Activated CD4-positive, alpha-beta memory T cell treated with anti-CD3 and anti-CD28 coated beads, Interleukin-2, amount 10 ng/mL, durations not matched to agents 7 days and 5 days (primary cell): ENCODE measurements at regions not wholly inside any gene's neighbourhood (a gene's known extent, or its start where the extent isn't known, plus 50 kb on each side); places are given as distances from the start of the nearest gene placed in this dataset.

Experiments used
- CTCF ChIA-PET: fragments of 350-600 bp; sonication (Branson Sonifier 250); formaldehyde crosslinking; loops from one replicate; lab custom pipeline; 2021; ENCODE audit warnings: antibody characterized with exemption, inconsistent platforms; lab: Charles Lee
- POLR2A ChIA-PET: fragments of 350-600 bp; sonication (Branson Sonifier 250); formaldehyde crosslinking; loops from one replicate; lab custom pipeline; 2021; ENCODE audit warnings: antibody characterized with exemption; lab: Charles Lee
- DNase-seq: peaks from one replicate; pipeline ENCODE4 v3.0.0-alpha.2; 2020
- H3K27ac Mint-ChIP-seq: one replicate; pipeline ENCODE4 v1.8.0; 2021; ENCODE audit warnings: mild to moderate bottlenecking, mixed read lengths
- H3K27me3 Mint-ChIP-seq: one replicate; pipeline ENCODE4 v1.8.0; 2021; ENCODE audit warnings: mixed read lengths
- H3K36me3 Mint-ChIP-seq: one replicate; pipeline ENCODE4 v1.8.0; 2021; ENCODE audit warnings: low read depth, mixed read lengths
- H3K4me1 Mint-ChIP-seq: one replicate; pipeline ENCODE4 v1.8.0; 2021; ENCODE audit warnings: mixed read lengths
- H3K4me3 Mint-ChIP-seq: one replicate; pipeline ENCODE4 v1.8.0; 2021; ENCODE audit warnings: mild to moderate bottlenecking, mixed read lengths
- H3K9me3 Mint-ChIP-seq: one replicate; pipeline ENCODE4 v1.8.0; 2021; ENCODE audit warnings: mixed read lengths

- H3K27me3 Mint-ChIP-seq: peaks cover 5% of the 10 kb centered on the region
- ChIA-PET CTCF (no interaction called here), POLR2A (no interaction called here)
- H3K4me1 Mint-ChIP-seq: no peaks in the 10 kb centered on the region
- H3K9me3 Mint-ChIP-seq: no peaks in the 10 kb centered on the region
- DNase-seq: no peak
- H3K4me3 Mint-ChIP-seq: no peak overlapping the region
- H3K36me3 Mint-ChIP-seq: no peaks in the 10 kb centered on the region
- H3K27ac Mint-ChIP-seq: no peak overlapping the region
Measured at GRCh38 chr9:105147110-105147871, 97.2 kb upstream of the SLC44A1 start.

- ChIA-PET POLR2A (no interaction called here), CTCF (no interaction called here)
- Mint-ChIP-seq H3K36me3 (no peaks in the 10 kb centered on the region), H3K27ac (no peak overlapping the region), H3K4me1 (no peaks in the 10 kb centered on the region), H3K27me3 (peaks cover 5% of the 10 kb centered on the region), H3K9me3 (no peaks in the 10 kb centered on the region), H3K4me3 (no peak overlapping the region)
- no peak for DNase-seq
Measured at GRCh38 chr9:105148328-105149006, 96.0 kb upstream of the SLC44A1 start.

- no peaks in the 10 kb centered on the region for H3K27me3 Mint-ChIP-seq
Measured at GRCh38 chr9:105150991-105151685, 93.3 kb upstream of the SLC44A1 start.

GRCh38 chr9:105151686-105151995 lies 92.8 kb upstream of the SLC44A1 start:
- ChIA-PET CTCF (no interaction called here), POLR2A (no interaction called here)
- H3K27me3 Mint-ChIP-seq: no peaks in the 10 kb centered on the region
- no peak for DNase-seq
- H3K4me3 Mint-ChIP-seq: no peak overlapping the region
- H3K36me3 Mint-ChIP-seq: no peaks in the 10 kb centered on the region
- H3K9me3 Mint-ChIP-seq: no peaks in the 10 kb centered on the region
- H3K4me1 Mint-ChIP-seq: no peaks in the 10 kb centered on the region
- H3K27ac Mint-ChIP-seq: no peak overlapping the region

More at GRCh38 chr9:105150991-105151685, 93.3 kb upstream of the SLC44A1 start:
- Mint-ChIP-seq H3K36me3 (no peaks in the 10 kb centered on the region), H3K4me3 (no peak overlapping the region), H3K4me1 (no peaks in the 10 kb centered on the region), H3K27ac (no peak overlapping the region), H3K9me3 (no peaks in the 10 kb centered on the region)
- ChIA-PET POLR2A (no interaction called here), CTCF (no interaction called here)
- no peak for DNase-seq

DNA sequence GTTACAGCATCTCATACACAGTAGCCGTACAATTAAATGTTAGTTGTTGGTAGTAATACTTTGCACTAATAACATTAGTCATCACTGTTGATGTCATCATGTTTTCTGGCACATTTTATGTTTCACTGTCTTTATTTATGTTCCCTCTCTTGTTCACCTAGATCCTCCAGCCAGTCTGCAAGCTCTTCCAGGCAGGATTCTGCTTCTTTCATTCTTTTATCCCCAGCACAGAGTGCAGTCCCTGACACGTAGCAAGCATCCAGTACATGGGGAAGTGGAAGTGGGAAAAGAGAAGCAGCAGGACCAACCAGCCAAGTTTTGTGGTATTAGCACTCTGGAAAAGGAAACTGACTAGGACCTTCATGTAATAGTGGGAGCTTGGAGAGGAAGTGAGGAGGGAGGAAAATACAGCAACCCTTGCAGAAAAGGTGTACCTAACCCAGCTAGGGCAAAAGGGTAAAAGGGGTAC lies 89.7 kb upstream of the SLC44A1 start:
- H3K27ac Mint-ChIP-seq: no peak overlapping the region
- CTCF ChIA-PET: interaction anchor here (1.4 to 6.7 kb wide), 2 partner anchors 261 to 292 kb away, joined by 5 to 58 read pairs; no protein-coding TSS in a partner anchor
- no peak overlapping the region for H3K4me3 Mint-ChIP-seq
- no peaks in the 10 kb centered on the region for H3K9me3 Mint-ChIP-seq
- POLR2A ChIA-PET: no interaction called here
- no peaks in the 10 kb centered on the region for H3K36me3 Mint-ChIP-seq
- DNase-seq: no peak
- H3K4me1 Mint-ChIP-seq: no peaks in the 10 kb centered on the region
- H3K27me3 Mint-ChIP-seq: no peaks in the 10 kb centered on the region

- Mint-ChIP-seq H3K4me3 (no peak overlapping the region), H3K27ac (no peak overlapping the region), H3K9me3 (no peaks in the 10 kb centered on the region), H3K36me3 (no peaks in the 10 kb centered on the region), H3K27me3 (no peaks in the 10 kb centered on the region), H3K4me1 (no peaks in the 10 kb centered on the region)
- CTCF ChIA-PET: interaction anchor here (1.0 to 6.7 kb wide), 4 partner anchors 231 to 295 kb away, joined by 3 to 58 read pairs (median 3); no protein-coding TSS in a partner anchor
- peak; percentile 16 for DNase-seq
- POLR2A ChIA-PET: no interaction called here
Measured at GRCh38 chr9:105157171-105157583, 87.3 kb upstream of the SLC44A1 start.

DNA sequence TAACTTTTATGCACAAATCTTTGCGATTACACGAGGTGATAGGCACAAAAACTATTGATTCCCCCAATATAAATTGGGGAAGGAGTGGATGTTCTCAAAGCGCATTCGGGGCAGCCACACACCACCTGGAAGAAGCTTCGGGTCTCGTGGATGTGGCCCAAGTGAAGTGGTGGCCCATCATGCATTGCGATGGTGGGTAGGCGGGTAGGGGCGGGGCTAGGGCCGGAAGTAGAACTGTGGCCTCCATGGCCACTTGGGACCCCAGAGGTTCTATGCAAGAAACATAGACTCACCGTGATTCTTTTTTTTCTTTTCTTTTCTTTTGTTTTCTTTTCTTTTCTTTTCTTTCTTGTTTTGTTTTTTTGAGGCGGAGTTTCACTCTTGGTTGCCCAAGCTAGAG lies 86.4 kb upstream of the SLC44A1 start:
- POLR2A ChIA-PET: no interaction called here
- no peaks in the 10 kb centered on the region for H3K36me3 Mint-ChIP-seq
- no peak overlapping the region for H3K27ac Mint-ChIP-seq

GRCh38 chr9:105158898-105159297 lies 85.6 kb upstream of the SLC44A1 start:
- Mint-ChIP-seq H3K4me1 (no peaks in the 10 kb centered on the region), H3K27me3 (peaks cover 4% of the 10 kb centered on the region), H3K36me3 (no peaks in the 10 kb centered on the region), H3K9me3 (no peaks in the 10 kb centered on the region), H3K27ac (no peak overlapping the region), H3K4me3 (no peak overlapping the region)
- ChIA-PET POLR2A (no interaction called here), CTCF (interaction anchor here (0.6 to 6.7 kb wide), 5 partner anchors 84 to 380 kb away, joined by 3 to 58 read pairs (median 3); partner anchors contain the start of gene ABCA1)
- DNase-seq: no peak

More for the DNA sequence above, 86.4 kb upstream of the SLC44A1 start:
- CTCF ChIA-PET: interaction anchor here (1.2 to 6.7 kb wide), 3 partner anchors 232 to 379 kb away, joined by 3 to 58 read pairs (median 3); no protein-coding TSS in a partner anchor
- no peak for DNase-seq
- H3K27me3 Mint-ChIP-seq: peaks cover under 1% of the 10 kb centered on the region
- H3K4me3 Mint-ChIP-seq: no peak overlapping the region
- no peaks in the 10 kb centered on the region for H3K4me1 Mint-ChIP-seq
- no peaks in the 10 kb centered on the region for H3K9me3 Mint-ChIP-seq

- Mint-ChIP-seq H3K4me3 (no peak overlapping the region), H3K27ac (no peak overlapping the region), H3K36me3 (no peaks in the 10 kb centered on the region), H3K4me1 (no peaks in the 10 kb centered on the region), H3K27me3 (no peaks in the 10 kb centered on the region), H3K9me3 (peaks cover 5% of the 10 kb centered on the region)
- ChIA-PET POLR2A (no interaction called here), CTCF (interaction anchor here (0.8 kb wide), 1 partner anchor 247 kb away, joined by 5 read pairs; no protein-coding TSS in a partner anchor)
- DNase-seq: no peak
Measured at GRCh38 chr9:105168870-105169319, 75.6 kb upstream of the SLC44A1 start.

- ChIA-PET POLR2A (no interaction called here), CTCF (no interaction called here)
- no peak for DNase-seq
- no peak overlapping the region for H3K4me3 Mint-ChIP-seq
- no peaks in the 10 kb centered on the region for H3K4me1 Mint-ChIP-seq
- no peak overlapping the region for H3K27ac Mint-ChIP-seq
- H3K9me3 Mint-ChIP-seq: peaks cover 5% of the 10 kb centered on the region
- H3K27me3 Mint-ChIP-seq: peaks cover 7% of the 10 kb centered on the region
- no peaks in the 10 kb centered on the region for H3K36me3 Mint-ChIP-seq
Measured at GRCh38 chr9:105171076-105171475, 73.4 kb upstream of the SLC44A1 start.

GRCh38 chr9:105171589-105171988 lies 72.9 kb upstream of the SLC44A1 start:
- Mint-ChIP-seq H3K4me1 (no peaks in the 10 kb centered on the region), H3K4me3 (no peak overlapping the region), H3K9me3 (peaks cover 5% of the 10 kb centered on the region), H3K27ac (no peak overlapping the region), H3K36me3 (no peaks in the 10 kb centered on the region), H3K27me3 (peaks cover 7% of the 10 kb centered on the region)
- DNase-seq: no peak
- ChIA-PET POLR2A (no interaction called here), CTCF (no interaction called here)

DNA sequence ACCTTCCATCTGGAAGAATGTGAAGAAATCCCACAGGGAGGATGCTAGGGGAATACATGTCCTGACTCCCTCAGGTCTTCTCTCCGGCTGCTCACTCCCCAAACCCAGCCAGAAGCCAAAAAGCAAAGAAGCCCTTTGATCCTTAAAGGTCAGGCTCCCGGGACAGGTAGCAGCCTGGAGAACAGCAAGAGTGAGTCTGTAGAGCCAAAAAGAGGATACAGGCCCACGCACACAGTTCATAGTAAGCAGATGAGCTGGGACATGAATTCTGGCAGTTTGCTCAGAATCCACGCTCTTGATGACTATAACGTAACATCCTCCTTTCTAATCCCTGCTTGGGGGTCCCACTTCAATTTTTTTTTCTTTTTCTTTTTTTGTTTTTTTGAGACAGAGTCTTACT lies 72.0 kb upstream of the SLC44A1 start:
- no peak for DNase-seq
- POLR2A ChIA-PET: no interaction called here
- CTCF ChIA-PET: no interaction called here
- Mint-ChIP-seq H3K27me3 (peaks cover 7% of the 10 kb centered on the region), H3K27ac (no peak overlapping the region), H3K36me3 (no peaks in the 10 kb centered on the region), H3K9me3 (peaks cover 3% of the 10 kb centered on the region), H3K4me1 (no peaks in the 10 kb centered on the region), H3K4me3 (no peak overlapping the region)

- CTCF ChIA-PET: no interaction called here
- no peak overlapping the region for H3K4me3 Mint-ChIP-seq
- POLR2A ChIA-PET: no interaction called here
- no peaks in the 10 kb centered on the region for H3K9me3 Mint-ChIP-seq
- H3K36me3 Mint-ChIP-seq: no peaks in the 10 kb centered on the region
- H3K27me3 Mint-ChIP-seq: peaks cover 7% of the 10 kb centered on the region
- H3K4me1 Mint-ChIP-seq: no peaks in the 10 kb centered on the region
- no peak overlapping the region for H3K27ac Mint-ChIP-seq
- DNase-seq: no peak
Measured at GRCh38 chr9:105173306-105173705, 71.1 kb upstream of the SLC44A1 start.
